ENCODE measurements at regions not wholly inside any gene's neighbourhood (a gene's known extent, or its start where the extent isn't known, plus 50 kb on each side); places are given as distances from the start of the nearest gene placed in this dataset.

DNA sequence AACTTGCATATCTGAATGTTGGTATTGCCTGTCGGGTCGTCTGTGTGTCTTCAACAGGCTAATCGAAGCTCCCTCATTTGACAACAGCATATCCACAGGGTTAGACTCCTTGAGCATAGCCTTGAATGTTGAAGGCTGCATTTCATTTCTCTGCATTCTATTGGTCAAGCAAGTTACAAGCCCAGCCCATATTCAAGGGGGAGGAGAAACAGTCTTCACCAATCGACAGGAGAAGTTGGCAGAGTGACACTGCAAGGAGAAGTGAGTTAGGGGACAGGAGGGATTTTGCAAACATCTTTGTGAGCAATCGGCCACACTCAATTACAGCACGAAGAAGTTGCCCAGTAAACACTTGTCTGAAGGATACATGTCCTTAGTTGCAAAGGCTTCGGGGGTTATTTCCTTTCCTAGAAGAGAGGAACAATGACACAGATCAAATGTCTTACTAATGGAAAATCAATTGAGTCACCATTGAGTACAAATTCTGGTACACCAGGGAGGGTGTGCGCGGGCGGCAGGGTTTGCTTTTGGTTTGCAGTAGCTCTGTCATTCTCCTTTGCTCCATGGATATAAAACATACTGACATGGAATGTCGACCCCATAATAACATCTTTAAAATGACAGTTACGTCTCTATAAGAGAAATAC, 60.6 kb upstream of the NT5E start:
- no peaks in the 10 kb centered on the region for H3K27me3 ChIP-seq (ENCODE audit: insufficient read depth, insufficient read length)
- no peaks in the 10 kb centered on the region for H3K4me1 ChIP-seq (ENCODE audit: insufficient read depth, insufficient read length)
- H3K9ac ChIP-seq (ENCODE audit: insufficient read length, low read depth), result no peak overlapping the region
- H3K4me3 ChIP-seq (ENCODE audit: insufficient read length, low read depth), result no peak overlapping the region
- H3K36me3 ChIP-seq (ENCODE audit: insufficient read depth, insufficient read length, low read length), result no peaks in the 10 kb centered on the region
- no peak for DNase-seq (ENCODE audit: low read depth, low spot score)
- TF ChIP-seq ZNF274 (IDR thresholded peaks at IDR 0.05; ENCODE audit: low read depth, low read length), result no peak
- no peak for TF ChIP-seq SUZ12 (IDR thresholded peaks at IDR 0.05; ENCODE audit: extremely low read depth, insufficient read depth, insufficient read length)
- no peak for TF ChIP-seq YY1 (IDR thresholded peaks at IDR 0.05; ENCODE audit: insufficient read depth, insufficient read length)
- H3K9me3 ChIP-seq (ENCODE audit: insufficient read depth, low read length), result no peaks in the 10 kb centered on the region

DNA sequence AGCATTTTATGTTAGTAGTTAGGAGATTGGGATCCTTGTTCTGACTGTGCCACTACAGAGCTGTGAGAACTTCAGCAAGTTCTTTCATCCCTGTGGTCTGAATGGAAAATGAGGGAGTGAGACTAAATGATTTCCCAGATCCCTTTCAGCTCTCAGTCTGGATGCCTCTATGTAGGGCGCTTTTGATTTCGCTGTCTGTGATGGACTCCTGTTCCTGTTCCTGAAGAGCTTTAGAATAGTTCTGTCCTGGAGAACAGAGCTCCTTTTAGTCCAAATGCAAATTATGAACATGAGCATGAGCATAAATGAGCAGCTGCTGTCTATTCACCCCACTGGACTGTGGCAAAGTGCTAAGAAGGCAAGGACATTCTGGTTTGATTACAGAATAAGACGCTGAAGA, 61.4 kb upstream of the NT5E start:
- Histone ChIP-seq H3K9me3 (ENCODE audit: insufficient read depth, low read length) (no peaks in the 10 kb centered on the region), H3K9ac (ENCODE audit: insufficient read length, low read depth) (no peak overlapping the region), H3K4me1 (ENCODE audit: insufficient read depth, insufficient read length) (no peaks in the 10 kb centered on the region), H3K4me3 (ENCODE audit: insufficient read length, low read depth) (no peak overlapping the region), H3K27me3 (ENCODE audit: insufficient read depth, insufficient read length) (no peaks in the 10 kb centered on the region), H3K36me3 (ENCODE audit: insufficient read depth, insufficient read length, low read length) (no peaks in the 10 kb centered on the region)
- no peak for TF ChIP-seq ZNF274 (IDR thresholded peaks at IDR 0.05; ENCODE audit: low read depth, low read length)
- TF ChIP-seq YY1 (IDR thresholded peaks at IDR 0.05; ENCODE audit: insufficient read depth, insufficient read length), result no peak
- TF ChIP-seq SUZ12 (IDR thresholded peaks at IDR 0.05; ENCODE audit: extremely low read depth, insufficient read depth, insufficient read length), result no peak
- DNase-seq (ENCODE audit: low read depth, low spot score), result no peak

DNA sequence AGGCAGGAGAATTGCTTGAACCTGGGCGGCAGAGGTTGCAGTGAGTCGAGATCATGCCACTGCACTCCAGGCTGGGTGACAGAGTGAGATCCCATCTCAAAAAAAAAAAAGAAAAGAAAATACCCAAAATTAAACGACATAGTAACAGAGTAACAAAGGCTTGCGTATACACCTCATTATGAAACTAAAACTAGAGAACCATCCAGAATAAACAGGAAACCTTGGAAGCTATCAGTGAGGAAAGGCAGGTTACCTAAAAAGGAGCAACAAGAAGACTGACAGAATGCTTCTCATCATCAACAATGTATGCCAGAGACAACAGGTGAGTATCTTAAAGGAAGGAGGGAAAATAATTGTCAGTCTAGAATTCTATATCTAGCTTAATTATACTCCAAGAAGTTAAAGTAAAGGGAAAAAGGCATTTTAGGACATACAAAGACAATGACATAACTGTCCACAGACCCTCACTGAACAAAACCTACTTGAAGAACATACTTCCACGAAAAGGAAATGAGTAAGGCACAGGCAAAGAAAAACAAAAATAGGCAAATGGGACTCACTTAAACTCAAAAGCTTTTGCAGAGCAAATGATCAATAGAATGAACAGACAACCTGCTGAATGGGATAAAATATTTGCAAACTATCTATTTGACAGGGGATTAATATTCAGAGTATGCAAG, 64.1 kb upstream of the NT5E start:
- no peak for TF ChIP-seq SUZ12 (IDR thresholded peaks at IDR 0.05; ENCODE audit: extremely low read depth, insufficient read depth, insufficient read length)
- TF ChIP-seq ZNF274 (IDR thresholded peaks at IDR 0.05; ENCODE audit: low read depth, low read length), result no peak
- TF ChIP-seq YY1 (IDR thresholded peaks at IDR 0.05; ENCODE audit: insufficient read depth, insufficient read length), result no peak
- no peak for DNase-seq (ENCODE audit: low read depth, low spot score)
- Histone ChIP-seq H3K27me3 (ENCODE audit: insufficient read depth, insufficient read length) (no peaks in the 10 kb centered on the region), H3K9me3 (ENCODE audit: insufficient read depth, low read length) (no peaks in the 10 kb centered on the region), H3K9ac (ENCODE audit: insufficient read length, low read depth) (no peak overlapping the region), H3K4me1 (ENCODE audit: insufficient read depth, insufficient read length) (no peaks in the 10 kb centered on the region), H3K4me3 (ENCODE audit: insufficient read length, low read depth) (no peak overlapping the region), H3K36me3 (ENCODE audit: insufficient read depth, insufficient read length, low read length) (no peaks in the 10 kb centered on the region)

DNA sequence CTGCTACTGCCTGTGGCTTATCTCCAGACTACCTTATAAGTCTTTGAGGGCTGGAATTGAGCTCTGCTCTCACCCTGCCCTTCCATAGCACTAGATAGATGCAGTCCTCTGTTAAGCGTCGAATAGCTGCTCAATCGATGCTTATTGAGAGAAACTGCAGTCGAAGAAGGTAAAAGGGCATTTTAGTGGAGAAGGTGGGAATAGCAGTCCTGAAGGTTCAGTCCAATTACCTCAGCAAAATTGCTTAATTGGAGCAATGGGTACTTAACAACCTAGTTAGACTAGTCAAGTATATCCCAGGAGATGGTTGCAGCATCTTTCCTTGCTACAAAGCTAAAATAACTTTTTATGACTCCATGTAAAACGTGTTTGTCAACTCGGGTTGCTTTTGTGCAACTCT, 66.8 kb upstream of the NT5E start:
- Histone ChIP-seq H3K9me3 (ENCODE audit: insufficient read depth, low read length) (no peaks in the 10 kb centered on the region), H3K4me1 (ENCODE audit: insufficient read depth, insufficient read length) (no peaks in the 10 kb centered on the region), H3K4me3 (ENCODE audit: insufficient read length, low read depth) (no peak overlapping the region), H3K9ac (ENCODE audit: insufficient read length, low read depth) (no peak overlapping the region), H3K36me3 (ENCODE audit: insufficient read depth, insufficient read length, low read length) (no peaks in the 10 kb centered on the region), H3K27me3 (ENCODE audit: insufficient read depth, insufficient read length) (no peaks in the 10 kb centered on the region)
- DNase-seq (ENCODE audit: low read depth, low spot score), result no peak
- TF ChIP-seq SUZ12 (IDR thresholded peaks at IDR 0.05; ENCODE audit: extremely low read depth, insufficient read depth, insufficient read length) (no peak), YY1 (IDR thresholded peaks at IDR 0.05; ENCODE audit: insufficient read depth, insufficient read length) (no peak), ZNF274 (IDR thresholded peaks at IDR 0.05; ENCODE audit: low read depth, low read length) (no peak)

DNA sequence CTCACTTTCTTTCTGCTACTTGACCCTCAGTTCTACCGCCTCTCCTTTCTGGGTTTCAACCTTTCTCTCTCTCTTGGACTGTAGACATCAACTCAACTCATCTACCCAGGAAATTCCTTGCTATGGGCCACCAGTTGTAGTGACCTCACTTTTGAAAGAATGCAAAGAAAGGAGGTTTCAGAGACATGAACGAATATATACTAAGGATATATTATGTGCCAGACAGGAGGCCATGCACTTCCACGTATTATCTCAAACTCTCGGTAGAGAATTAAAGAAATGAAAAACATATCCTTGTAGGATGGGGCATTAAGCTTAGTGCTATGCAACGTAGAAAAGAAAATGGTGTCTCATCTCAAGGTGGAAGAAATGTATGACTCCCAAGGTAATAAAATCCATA, 67.3 kb upstream of the NT5E start:
- H3K4me1 ChIP-seq (ENCODE audit: insufficient read depth, insufficient read length), result no peaks in the 10 kb centered on the region
- no peak overlapping the region for H3K9ac ChIP-seq (ENCODE audit: insufficient read length, low read depth)
- no peaks in the 10 kb centered on the region for H3K27me3 ChIP-seq (ENCODE audit: insufficient read depth, insufficient read length)
- no peaks in the 10 kb centered on the region for H3K9me3 ChIP-seq (ENCODE audit: insufficient read depth, low read length)
- H3K36me3 ChIP-seq (ENCODE audit: insufficient read depth, insufficient read length, low read length), result no peaks in the 10 kb centered on the region
- DNase-seq (ENCODE audit: low read depth, low spot score), result no peak
- no peak overlapping the region for H3K4me3 ChIP-seq (ENCODE audit: insufficient read length, low read depth)
- TF ChIP-seq YY1 (IDR thresholded peaks at IDR 0.05; ENCODE audit: insufficient read depth, insufficient read length), result no peak

DNA sequence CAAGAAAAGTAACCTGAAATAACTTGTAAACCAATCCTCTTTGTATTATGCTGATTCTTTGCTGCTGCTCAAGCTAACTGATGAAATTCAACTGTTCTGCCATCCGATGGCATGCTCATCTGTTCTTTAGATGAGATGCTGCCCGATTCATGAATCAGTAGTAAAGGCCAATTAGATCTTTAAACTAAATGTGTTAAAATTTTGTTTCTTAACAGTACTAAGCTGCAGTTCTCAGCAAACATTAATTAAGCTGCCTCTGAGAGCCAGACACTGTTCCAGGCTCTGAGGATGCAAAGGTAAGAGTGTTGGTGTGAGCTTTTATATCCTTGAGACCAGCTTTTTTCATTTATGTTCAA, 77.0 kb upstream of the NT5E start:
- Histone ChIP-seq H3K36me3 (ENCODE audit: insufficient read depth, insufficient read length, low read length) (no peaks in the 10 kb centered on the region), H3K9ac (ENCODE audit: insufficient read length, low read depth) (no peak overlapping the region), H3K9me3 (ENCODE audit: insufficient read depth, low read length) (no peaks in the 10 kb centered on the region), H3K4me3 (ENCODE audit: insufficient read length, low read depth) (no peak overlapping the region), H3K4me1 (ENCODE audit: insufficient read depth, insufficient read length) (no peaks in the 10 kb centered on the region), H3K27me3 (ENCODE audit: insufficient read depth, insufficient read length) (no peaks in the 10 kb centered on the region)
- no peak for TF ChIP-seq ZNF274 (IDR thresholded peaks at IDR 0.05; ENCODE audit: low read depth, low read length)
- TF ChIP-seq SUZ12 (IDR thresholded peaks at IDR 0.05; ENCODE audit: extremely low read depth, insufficient read depth, insufficient read length), result no peak
- no peak for TF ChIP-seq YY1 (IDR thresholded peaks at IDR 0.05; ENCODE audit: insufficient read depth, insufficient read length)
- DNase-seq (ENCODE audit: low read depth, low spot score), result no peak

DNA sequence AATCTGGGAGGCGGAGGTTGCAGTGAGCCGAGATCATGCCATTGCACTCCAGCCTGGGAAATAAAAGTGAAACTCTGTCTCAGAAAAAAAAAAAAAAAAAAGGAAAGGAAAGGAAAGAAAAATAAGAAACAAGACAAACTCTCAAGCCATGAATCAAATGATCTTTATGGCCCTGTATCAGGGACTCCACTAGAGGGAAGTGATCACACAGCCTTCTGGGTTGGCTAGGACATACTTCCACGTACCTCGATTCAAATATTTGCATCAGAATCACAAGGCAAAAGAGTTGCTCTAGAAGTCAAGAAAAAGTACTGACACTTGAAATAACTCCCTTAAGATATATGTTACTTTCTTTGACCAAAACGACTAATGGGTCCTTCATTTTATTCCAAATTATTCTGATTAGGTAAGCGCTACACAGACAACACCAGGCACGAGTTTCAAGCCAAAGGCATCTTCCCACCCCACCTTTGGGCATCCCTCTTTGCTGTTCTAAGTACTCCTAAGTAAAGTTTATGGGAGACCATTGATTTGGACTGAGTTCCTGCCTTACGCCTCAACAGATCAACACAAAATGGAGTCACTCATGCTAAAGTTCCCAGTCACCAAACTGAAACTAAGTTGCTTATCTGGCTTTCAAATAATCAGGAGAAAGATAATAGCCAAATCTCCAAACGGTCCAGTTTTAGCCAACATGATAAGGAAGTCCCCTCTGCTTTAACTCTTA, 77.5 kb upstream of the NT5E start:
- Histone ChIP-seq H3K9ac (ENCODE audit: insufficient read length, low read depth) (no peak overlapping the region), H3K4me1 (ENCODE audit: insufficient read depth, insufficient read length) (no peaks in the 10 kb centered on the region), H3K27me3 (ENCODE audit: insufficient read depth, insufficient read length) (no peaks in the 10 kb centered on the region), H3K9me3 (ENCODE audit: insufficient read depth, low read length) (no peaks in the 10 kb centered on the region), H3K4me3 (ENCODE audit: insufficient read length, low read depth) (no peak overlapping the region), H3K36me3 (ENCODE audit: insufficient read depth, insufficient read length, low read length) (no peaks in the 10 kb centered on the region)
- TF ChIP-seq ZNF274 (IDR thresholded peaks at IDR 0.05; ENCODE audit: low read depth, low read length) (no peak), YY1 (IDR thresholded peaks at IDR 0.05; ENCODE audit: insufficient read depth, insufficient read length) (no peak), SUZ12 (IDR thresholded peaks at IDR 0.05; ENCODE audit: extremely low read depth, insufficient read depth, insufficient read length) (no peak)
- DNase-seq (ENCODE audit: low read depth, low spot score), result no peak
